HG02852 (cell line): ENCODE measurements at regions not wholly inside any gene's neighbourhood (a gene's known extent, or its start where the extent isn't known, plus 50 kb on each side); places are given as distances from the start of the nearest gene placed in this dataset.

Experiments used
- ATAC-seq: cut with Tn5 transposase; IDR thresholded peaks from one replicate; pipeline ENCODE4 v1.9.1; 2021; ENCODE audit warnings: mild to moderate bottlenecking, moderate library complexity; ENCODE audit not compliant: unreplicated experiment

DNA sequence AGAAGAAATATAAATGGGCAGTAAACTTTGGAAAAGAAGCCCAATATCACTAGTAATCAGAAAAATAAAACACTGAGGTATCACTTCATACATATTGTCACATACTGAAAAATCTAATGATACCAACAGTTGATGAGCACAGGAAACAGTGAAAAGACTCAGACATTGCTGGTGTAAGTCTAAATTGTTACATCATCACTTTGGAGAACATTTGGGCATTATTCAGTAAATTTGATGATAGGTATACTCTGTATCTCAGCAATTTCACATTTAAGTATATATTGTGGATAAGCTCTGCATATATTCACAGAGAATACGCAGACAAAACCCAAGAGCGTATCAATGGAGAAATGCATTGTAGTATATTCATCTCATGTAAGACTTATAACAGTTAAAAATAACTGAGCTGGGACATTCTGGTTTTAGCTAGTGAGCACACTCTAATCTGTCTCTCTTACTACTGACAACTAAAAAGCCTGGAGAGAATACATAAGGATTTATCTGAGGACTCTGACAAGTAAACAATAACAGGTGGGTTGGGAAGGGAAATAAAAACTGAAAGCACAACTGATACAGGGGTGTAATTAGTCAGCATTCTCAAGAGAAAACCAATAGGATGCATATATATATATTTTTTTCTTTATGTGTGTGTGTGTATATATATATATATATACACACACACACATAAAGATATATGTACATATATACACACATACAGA, 212.7 kb upstream of the JUN start:
- ATAC-seq: peak; percentile 78

DNA sequence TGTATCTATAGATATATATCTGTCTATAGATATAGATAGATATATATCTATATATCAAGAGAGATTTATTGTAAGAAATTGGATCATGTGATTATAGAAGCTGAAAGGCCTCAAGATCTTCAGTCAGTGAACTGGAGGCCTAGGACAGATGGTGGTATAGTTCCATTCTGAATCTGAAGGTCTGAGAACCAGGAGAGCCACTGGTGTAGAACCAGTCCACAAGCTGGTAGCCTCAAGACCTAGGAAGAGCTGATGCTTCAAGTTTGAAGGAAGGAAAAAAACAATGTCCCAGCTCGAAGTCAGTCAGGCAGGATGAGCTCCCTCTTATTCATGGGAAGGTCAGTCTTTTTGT, 213.2 kb upstream of the JUN start:
- peak; percentile 52 for ATAC-seq

DNA sequence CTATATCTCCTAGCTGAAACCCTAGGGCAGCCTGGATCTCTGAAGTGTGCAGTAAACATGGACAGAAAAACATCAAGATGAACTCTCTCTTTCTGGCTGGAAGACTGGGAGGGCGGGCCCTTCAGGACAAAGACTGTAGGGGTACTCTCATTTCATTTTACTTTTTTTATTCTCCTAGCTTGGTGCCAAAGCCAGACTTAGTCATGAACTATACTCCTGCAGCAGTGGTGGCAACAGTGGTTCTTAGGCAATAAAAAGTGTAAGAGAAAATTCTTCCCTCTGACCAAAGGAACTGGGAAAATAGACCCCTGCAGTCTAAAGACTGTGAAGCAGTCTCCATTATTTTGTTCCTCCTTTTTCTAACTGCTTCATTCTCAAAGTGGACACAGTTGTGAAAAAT, 213.8 kb upstream of the JUN start:
- no peak for ATAC-seq

DNA sequence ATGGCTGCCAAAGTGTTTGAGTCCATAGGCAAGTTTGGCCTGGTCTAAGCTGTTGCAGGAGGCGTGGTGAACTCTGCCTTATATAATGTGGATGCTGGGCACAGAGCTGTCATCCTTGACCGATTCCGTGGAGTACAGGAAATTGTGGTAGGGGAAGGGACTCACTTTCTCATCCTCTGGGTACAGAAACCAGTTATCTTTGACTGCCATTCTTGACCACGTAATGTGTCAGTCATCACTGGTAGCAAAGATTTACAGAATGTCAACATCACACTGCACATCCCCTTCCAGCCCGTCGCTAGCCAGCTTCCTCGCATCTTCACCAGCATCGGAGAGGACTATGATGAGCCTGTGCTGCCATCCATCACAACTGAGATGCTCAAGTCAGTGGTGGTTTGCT, 215.8 kb upstream of the JUN start:
- ATAC-seq: no peak

DNA sequence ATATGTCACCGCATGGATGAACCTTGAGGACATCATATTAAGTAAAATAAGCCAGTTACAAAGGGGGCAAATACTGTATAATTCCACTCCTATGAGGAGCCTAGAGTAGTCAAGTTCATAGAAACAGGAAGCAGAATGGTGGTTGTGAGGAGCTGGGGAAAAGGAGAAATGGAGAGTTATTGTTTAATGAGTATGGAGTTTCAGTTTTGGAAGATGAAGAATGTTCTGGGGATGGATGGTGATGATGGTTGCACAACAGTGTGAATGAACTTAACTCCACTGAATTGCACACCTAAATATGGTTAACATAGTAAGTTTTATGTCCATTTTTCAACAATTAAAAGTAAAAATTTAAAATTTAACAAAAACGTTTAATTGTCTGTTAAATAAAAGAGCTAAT, 220.9 kb upstream of the JUN start:
- no peak for ATAC-seq

DNA sequence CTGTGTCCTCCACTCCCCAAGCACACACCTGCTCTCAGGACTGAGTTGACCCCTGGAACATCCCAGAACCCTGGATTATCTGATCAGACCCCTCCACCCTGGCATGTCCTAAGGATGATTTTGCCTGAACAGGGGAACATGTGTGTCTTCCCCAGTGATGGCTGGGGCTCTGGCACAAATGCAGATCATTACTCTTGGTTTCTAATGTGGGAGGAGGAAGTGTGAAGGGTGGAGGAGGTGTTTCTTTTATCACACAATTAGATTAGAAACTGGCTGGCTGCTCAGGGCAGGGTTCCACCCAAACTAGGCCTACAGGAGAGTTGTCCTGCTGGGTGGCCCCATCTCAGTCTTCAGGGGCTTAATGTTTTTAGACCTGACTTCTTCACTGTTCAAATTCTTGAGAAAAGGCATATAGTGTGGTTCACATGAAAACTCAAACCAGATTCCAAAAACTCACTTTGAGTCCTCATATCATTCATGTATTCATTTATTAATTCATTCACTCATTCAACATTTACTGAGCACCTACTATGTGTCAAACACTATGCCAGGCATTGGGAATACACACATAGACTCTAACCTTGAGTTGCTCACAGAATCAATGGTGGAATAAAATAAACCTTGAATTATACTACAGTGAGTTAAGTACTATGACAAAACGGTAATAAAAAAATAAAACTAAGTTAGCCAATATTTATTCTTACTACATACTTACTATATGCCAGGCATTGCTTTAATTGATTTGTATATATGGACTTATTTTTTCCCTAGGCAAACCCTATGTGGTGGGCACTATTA, 221.8 kb upstream of the JUN start:
- peak; percentile 54 for ATAC-seq

DNA sequence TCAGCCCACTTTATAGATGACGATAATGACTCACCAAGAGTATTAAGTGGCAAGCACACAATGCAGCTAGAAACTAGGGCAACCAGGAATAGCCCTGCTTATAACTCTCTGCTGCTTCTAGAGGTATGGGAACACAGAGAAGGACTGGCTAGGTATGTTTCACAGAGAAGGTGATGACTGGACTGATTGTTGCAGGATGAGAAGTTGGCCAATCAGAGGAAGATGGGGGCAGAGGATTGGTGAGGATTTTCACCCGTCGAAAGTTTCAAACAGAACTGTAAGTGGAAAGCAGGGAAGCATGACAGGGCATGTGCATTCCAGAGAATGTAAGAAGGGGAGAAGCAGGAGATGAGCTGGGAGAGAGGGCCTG, 222.4 kb upstream of the JUN start:
- no peak for ATAC-seq

DNA sequence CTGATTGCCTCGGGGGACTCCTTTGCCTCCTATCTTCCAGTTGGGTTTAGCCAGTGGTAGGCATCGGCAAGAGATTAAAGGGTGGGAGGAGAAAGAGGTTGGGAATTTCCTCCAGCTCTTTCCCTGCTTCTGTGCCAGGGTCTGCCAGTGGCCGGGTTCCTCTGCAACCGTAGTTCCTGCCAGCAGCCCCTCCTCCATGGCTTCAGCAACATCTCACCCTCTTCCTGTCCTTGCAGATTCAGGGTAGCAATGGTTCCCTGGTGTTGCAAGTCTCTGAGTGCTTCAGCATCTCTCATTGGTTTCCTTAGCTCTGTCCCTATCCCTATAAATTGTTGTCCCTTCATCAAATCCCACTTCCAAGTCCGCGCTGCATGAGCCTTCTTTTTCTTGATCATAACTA, 223.1 kb upstream of the JUN start:
- ATAC-seq: no peak

DNA sequence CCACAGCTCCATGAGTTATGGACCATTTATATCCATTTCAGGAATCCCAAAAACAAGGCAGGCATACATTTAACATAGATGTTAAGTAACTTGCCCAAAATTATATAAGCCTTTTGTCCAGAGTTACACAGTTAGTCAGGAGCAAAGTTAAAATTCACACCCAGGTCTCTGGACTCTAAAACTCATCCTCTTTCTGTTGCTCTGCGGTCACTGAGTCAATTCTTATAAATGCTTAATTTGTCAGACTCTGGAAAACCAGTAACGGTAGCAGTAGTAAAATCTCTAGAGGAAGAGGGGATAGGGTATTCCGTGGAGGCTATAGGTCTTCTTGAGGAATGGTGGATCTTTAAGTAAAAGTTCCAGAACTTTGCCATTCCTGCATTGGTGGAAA, 223.6 kb upstream of the JUN start:
- no peak for ATAC-seq

DNA sequence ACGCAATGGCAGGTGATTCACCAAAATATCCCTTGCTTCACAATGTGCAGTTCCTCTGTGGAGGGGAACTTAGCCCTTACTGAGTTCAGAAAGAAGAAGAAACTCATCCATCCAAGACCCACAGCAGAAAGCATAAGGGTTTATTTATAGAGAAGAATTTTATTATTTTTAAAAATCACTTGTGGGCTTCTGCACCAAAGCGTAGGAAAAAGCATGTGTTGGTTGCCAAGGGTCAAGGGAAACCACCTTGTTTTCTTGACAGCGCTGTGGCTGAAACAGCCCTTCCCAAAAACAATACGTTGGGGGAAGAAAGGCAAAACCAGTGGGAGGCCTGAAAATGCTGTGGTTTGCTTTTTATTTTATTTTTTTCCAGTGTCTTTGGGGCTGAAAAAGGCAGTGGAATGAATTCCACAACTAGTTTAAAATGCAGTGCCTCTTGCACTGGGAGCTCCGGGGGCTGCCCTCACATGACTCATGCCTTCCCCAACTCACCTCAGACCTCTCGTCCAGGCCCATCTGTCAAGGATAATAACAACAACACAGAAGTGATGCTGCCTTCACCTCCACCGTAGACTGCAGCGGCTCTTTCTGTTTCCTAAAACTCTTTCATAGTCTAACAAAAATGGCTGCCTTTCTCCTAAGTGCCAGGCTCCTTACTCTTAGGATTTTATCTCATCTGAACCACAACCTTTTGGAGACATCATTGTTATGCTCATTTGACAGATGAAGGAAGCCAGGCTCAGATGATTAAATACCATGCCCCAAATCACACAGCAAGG, 224.2 kb upstream of the JUN start:
- peak; percentile 50 for ATAC-seq

DNA sequence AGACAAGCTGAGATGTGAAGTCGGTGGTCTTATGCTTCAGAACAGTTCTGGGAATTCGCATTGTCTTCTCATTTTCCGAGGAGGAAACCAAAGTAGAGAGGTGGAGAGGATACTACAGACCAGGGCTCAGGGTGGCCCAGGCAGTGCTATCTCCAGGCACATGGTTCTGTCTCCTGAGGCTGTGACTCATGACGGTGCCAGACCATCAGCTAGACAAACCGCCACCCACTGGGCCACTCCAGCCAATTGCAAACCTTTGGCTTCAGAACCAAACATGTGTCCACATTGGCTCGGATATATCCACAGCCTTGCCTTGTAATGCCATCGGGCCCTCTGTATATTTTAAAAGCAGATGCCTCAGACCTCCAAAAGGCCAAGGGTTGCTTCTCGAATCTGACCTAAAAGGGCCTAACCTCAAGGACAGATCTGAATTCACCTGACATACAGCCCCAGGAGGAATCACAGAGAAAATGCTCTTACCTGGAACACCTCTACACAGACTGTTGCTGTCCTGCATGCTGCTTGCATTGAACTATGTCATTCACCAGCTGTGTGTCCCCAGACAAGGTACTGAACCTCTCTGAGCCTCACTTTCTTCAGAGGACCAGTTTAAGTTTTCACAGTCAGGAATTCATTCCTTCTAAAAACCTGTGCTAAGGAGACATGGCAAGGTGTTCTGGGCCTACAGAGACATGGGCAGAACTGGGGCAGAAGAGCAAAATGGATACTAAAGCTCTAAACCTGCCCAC, 224.9 kb upstream of the JUN start:
- no peak for ATAC-seq

DNA sequence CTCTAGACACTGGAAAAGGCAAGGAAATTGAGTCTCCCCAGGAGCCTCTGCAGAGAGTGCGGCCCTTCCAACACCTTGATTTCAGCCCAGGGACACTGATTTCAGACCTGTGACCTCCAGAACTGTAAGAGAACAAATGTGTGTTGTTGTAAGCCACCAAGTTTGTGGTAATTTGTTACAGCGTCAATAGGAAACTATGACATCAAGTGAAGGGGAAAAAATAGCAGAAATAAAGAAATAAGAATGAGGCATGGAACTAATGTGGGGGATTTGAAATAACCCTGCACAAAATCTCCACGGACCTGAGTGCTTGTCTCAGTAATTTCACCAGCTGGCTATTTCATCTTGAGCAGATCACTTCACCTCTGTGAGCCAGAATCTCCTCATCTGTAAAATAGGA, 227.8 kb upstream of the JUN start:
- no peak for ATAC-seq

DNA sequence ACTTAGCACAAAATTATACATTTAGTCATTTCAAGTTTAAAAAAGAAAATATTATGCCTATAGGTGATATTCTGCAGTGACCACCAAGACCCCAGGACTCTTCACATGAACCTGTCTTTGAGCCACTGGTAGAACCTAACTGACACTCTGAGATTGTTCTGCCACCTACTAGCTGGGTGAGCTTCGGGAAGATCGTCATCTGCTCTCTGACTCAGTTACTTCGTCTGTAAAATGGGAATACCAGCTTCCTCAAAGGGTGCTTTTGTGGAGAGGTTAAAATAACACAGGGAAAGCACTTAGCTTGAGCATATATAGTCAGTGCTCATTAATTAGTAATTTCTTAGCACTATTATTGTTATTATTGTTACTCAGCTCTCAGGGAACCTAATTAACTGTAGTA, 228.5 kb upstream of the JUN start:
- no peak for ATAC-seq

DNA sequence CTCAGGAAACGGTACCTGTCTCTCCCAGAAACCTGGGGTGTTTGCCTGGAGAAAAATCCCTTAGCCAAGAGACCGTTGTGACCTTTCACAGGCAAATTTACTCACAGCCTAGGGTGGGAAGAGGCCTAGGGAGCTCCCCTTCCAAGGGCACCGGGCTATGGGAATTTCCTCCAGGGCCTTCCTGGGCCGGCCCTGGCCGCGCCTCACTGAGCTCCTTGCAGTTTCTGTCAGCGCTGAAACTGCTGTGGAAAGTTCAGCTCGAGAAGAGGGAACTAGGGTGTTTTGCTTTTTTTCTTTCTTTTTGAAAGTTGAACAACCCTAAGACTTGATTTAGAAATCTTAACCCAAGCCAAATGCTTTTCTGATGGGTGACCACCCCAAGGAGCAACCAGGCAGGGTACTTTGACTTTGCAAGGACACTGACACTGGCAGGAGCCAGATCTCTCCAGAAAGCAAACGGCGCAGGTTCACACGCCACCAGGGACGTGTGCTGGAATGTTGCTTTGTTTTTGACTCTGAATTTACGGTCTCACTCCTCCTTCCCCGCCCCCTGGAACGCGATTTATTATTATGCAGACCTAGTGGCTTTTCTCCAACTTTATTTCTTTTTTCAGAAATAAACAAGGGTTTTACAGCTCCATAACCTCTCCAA, 229.6 kb upstream of the JUN start:
- ATAC-seq: peak; percentile 59

DNA sequence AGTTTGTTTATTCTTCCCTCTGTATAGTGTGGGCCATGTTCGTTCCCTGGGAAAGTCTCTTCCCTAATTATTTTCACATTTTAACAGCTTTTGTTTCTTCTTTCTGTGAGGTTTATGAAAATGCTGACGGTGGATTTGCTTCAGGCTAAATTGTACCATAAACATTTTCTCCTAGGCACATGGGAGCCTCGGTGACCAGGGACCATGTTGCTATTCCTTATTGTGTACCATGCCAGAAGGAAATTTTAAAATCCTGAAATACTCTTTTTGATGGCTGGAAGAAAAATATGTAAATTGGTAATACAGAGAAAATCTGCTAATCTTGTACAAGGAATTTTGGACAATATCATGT, 230.1 kb upstream of the JUN start:
- ATAC-seq: no peak

DNA sequence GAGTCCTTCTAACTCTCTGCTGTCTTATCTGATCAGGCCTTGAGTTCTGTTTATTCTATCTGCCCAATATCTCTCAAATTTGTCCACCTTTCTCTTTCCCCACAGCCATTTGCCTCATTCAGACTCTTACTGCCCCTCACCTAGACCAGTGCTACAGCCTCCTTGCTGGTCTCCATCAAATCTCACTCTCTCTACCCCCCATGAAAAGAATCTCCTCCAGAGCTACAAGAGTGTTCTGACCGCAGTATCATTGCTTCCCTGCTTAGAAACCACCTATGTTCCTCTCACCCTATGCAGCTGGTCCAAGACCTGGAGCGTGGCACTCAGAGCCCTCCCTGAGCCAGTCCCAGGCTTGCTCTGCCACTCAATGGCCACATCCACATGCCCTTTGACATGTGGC, 231.0 kb upstream of the JUN start:
- ATAC-seq: no peak

DNA sequence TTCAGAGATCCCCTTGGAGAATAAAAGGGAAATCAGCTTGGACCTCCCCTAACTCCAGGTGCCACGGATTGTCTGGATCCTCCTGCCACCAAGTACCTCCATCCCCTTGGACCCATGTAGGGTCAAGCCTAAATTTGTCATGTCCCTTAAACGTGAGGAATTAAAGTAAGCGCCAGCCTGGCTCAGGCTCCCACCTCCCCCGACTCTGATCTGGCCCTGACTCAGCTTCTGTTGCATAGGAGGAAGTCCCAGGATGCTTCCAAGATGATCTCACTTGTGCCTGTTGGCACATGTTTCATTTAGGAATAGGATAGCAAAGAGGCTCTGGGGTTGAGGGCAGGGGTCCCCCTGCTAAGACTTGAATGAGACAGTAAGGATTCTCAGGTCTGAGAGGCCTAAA, 231.9 kb upstream of the JUN start:
- ATAC-seq: no peak

DNA sequence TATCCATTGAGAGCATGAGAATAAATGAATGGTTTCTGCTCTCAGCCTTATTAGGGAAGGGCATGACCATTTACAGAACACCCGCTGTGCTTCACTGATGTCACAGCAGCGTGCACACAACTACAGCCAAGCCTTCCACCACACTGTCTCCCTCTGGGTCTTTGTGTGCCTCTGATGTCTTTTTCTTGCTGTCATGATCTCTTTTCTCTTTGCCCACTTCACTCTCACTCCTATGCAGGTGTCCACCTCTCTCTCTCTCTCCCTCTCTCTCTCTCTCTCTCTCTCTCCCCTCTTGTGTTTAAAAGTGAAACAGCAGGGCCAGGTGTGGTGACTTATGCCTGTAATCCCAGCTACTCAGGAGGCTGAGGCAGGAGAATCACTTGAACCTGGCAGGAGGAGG, 232.5 kb upstream of the JUN start:
- ATAC-seq: no peak

DNA sequence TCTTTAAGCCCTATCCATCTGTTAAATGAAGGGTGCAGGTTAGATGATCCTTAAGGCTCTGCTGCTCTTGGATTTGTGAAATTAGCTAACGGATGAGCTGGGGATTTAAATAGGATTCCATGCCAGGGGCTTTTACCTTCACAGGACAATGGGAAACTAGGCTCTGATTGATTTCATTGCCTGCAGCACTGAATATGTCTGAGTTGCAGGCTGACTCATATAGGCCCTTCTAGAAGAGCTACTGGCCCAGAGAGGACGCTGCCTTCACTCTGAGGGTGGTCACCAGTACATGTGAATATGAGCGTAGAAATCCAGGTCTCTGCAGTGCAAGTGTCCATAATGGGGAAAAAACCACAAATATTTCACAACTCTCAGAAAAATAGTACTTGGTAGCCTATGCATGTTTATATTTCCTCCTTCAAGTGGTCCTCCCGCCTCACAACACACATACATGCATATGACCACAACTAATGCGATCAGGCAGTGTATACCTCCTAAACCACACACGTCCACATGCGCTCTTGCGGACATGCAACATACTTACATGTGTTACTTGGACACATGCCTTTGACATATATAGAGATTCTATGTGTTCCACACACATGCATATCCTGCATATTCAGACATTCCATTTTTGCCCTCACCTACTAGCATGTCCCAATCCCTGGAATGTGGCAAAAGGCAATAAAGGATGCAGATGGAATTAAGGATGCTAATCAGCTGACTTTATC, 233.8 kb upstream of the JUN start:
- ATAC-seq: no peak

DNA sequence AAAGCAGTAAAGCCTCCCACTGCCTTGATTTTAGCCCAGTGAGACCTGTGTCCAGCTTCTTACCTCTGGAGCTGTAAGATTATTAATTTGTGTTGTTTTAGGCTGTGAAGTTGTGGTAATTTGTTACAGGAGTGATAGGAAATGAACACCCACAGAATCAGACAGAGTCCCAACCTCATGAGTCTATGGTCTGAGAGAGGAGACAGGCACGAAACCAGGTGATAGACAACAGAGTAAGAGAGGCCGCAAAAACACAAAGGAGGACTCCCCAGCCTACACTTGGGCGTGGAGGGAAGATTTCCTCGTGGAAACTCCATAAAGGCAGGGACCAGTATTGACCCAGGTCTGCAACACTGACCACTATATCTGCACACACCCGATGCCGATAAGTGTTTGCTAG, 234.6 kb upstream of the JUN start:
- no peak for ATAC-seq
